Posterior vena cava (tissue), 2 donors: ENCODE measurements at regions not wholly inside any gene's neighbourhood (a gene's known extent, or its start where the extent isn't known, plus 50 kb on each side); places are given as distances from the start of the nearest gene placed in this dataset.
A peak's percentile ranks its signal among the peaks of the same experiment; 100 is the strongest.
"Not testable (repeated sequence)": the region's sequence is repeated elsewhere in the genome, so short reads cannot be mapped to it uniquely, and the experiment has no call there.

Experiments
- DNase-seq: peaks from one replicate; pipeline ENCODE4 v3.0.0-alpha.2; 2020; ENCODE audit warnings: low spot score
- intact Hi-C, 2 donors: fragments of 100-400 bp; cut with DNase I; formaldehyde crosslinking; loops; one replicate each; pipeline versions ENCODE4 v1.14.1 to v1.14.2; 2022 to 2023
- donor health status: DM: yes; HTN: yes; CAD: no.
- donor health status: DM: yes; HTN: yes; CAD: no.

GRCh38 chr16:60404401-60404800 lies 1631.8 kb downstream of the CDH8 start:
- DNase-seq, result no peak

GRCh38 chr16:60402941-60403340 lies 1633.3 kb downstream of the CDH8 start:
- DNase-seq, intact Hi-C loops: not testable (repeated sequence)

More at GRCh38 chr16:60404401-60404800, 1631.8 kb downstream of the CDH8 start:
- intact Hi-C loops, result no loop called here

- no peak for DNase-seq
- intact Hi-C loops, result no loop called here
Observed at GRCh38 chr16:60392380-60392779, 1643.9 kb downstream of the CDH8 start.

- DNase-seq, result no peak
- intact Hi-C loops, result no loop called here
Observed at GRCh38 chr16:60371591-60371990, 1637.5 kb upstream of the GOT2 start.

- DNase-seq, result no peak
- intact Hi-C loops, result no loop called here
Observed at GRCh38 chr16:60367739-60368138, 1633.6 kb upstream of the GOT2 start.

- intact Hi-C loops, result no loop called here
- no peak for DNase-seq
Observed at GRCh38 chr16:60363566-60363965, 1629.5 kb upstream of the GOT2 start.

GRCh38 chr16:60359866-60360265 lies 1625.8 kb upstream of the GOT2 start:
- DNase-seq, intact Hi-C loops: not testable (repeated sequence)

GRCh38 chr16:60359412-60359811 lies 1625.3 kb upstream of the GOT2 start:
- DNase-seq, result peak; percentile 47
- intact Hi-C loops, result not testable (repeated sequence)

- intact Hi-C loops, result not testable (repeated sequence)
- DNase-seq, result peak; percentile 54
Observed at GRCh38 chr16:60357876-60358522, 1623.9 kb upstream of the GOT2 start.

GRCh38 chr16:60346256-60346655 lies 1612.1 kb upstream of the GOT2 start:
- intact Hi-C loops, result no loop called here
- no peak for DNase-seq

- DNase-seq, result no peak
- intact Hi-C loops, result no loop called here
Observed at GRCh38 chr16:60337671-60338070, 1603.6 kb upstream of the GOT2 start.

- intact Hi-C loops, result no loop called here
- no peak for DNase-seq
Observed at GRCh38 chr16:60331168-60331567, 1597.1 kb upstream of the GOT2 start.

GRCh38 chr16:60329108-60329507 lies 1595.0 kb upstream of the GOT2 start:
- intact Hi-C loops, result no loop called here
- DNase-seq, result no peak

GRCh38 chr16:60328152-60328551 lies 1594.0 kb upstream of the GOT2 start:
- DNase-seq, result no peak
- intact Hi-C loops, result no loop called here

- DNase-seq, result no peak
Observed at GRCh38 chr16:60318486-60318885, 1584.4 kb upstream of the GOT2 start.

GRCh38 chr16:60310846-60311445 lies 1576.8 kb upstream of the GOT2 start:
- intact Hi-C loops, result no loop called here
- no peak for DNase-seq

More at GRCh38 chr16:60318486-60318885, 1584.4 kb upstream of the GOT2 start:
- intact Hi-C loops, result no loop called here

- no peak for DNase-seq
- intact Hi-C loops, result no loop called here
Observed at GRCh38 chr16:60304720-60305119, 1570.6 kb upstream of the GOT2 start.

GRCh38 chr16:60304066-60304465 lies 1570.0 kb upstream of the GOT2 start:
- intact Hi-C loops, result no loop called here
- DNase-seq, result no peak

GRCh38 chr16:60302676-60303075 lies 1568.6 kb upstream of the GOT2 start:
- intact Hi-C loops, result no loop called here
- no peak for DNase-seq

- DNase-seq, result no peak
- intact Hi-C loops, result no loop called here
Observed at GRCh38 chr16:60302261-60302660, 1568.1 kb upstream of the GOT2 start.

GRCh38 chr16:60299241-60299776 lies 1565.2 kb upstream of the GOT2 start:
- intact Hi-C loops, result no loop called here

More at GRCh38 chr16:60299241-60299776, 1565.2 kb upstream of the GOT2 start:
- DNase-seq, result no peak
